ENCODE measurements at regions not wholly inside any gene's neighbourhood (a gene's known extent, or its start where the extent isn't known, plus 50 kb on each side); places are given as distances from the start of the nearest gene placed in this dataset.

DNA sequence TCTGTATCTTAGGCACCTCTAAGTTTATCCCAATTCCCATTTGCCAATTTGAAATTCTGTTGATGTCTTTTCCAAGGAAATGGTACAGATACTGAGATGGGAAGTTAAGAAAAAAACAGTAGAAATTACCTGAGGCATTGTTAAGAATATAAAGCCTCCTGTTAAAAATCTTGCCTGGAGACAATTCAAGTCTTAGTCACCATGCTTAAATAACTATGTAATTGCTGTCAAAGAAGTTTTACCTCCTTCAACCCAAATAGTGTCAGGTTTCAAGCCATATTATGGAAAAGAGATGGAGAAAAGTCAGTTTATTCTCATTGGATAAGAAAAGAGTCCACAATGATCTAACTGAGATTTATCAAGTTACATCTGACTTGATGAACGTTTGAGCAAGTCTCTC lies 974.7 kb downstream of the GALC start:
- no peak overlapping the region for H3K4me3 ChIP-seq
- H3K27me3 ChIP-seq: no peaks in the 10 kb centered on the region
- H3K36me3 ChIP-seq: no peaks in the 10 kb centered on the region
- TF ChIP-seq, protein P1, sequence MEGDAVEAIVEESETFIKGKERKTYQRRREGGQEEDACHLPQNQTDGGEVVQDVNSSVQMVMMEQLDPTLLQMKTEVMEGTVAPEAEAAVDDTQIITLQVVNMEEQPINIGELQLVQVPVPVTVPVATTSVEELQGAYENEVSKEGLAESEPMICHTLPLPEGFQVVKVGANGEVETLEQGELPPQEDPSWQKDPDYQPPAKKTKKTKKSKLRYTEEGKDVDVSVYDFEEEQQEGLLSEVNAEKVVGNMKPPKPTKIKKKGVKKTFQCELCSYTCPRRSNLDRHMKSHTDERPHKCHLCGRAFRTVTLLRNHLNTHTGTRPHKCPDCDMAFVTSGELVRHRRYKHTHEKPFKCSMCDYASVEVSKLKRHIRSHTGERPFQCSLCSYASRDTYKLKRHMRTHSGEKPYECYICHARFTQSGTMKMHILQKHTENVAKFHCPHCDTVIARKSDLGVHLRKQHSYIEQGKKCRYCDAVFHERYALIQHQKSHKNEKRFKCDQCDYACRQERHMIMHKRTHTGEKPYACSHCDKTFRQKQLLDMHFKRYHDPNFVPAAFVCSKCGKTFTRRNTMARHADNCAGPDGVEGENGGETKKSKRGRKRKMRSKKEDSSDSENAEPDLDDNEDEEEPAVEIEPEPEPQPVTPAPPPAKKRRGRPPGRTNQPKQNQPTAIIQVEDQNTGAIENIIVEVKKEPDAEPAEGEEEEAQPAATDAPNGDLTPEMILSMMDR (IDR thresholded peaks at IDR 0.05; ENCODE audit: low read depth, low read length): no peak
- DNase-seq (ENCODE audit: low read depth in 1 of 2, low spot score in 1 of 2): no peak
- no peaks in the 10 kb centered on the region for H3K9me3 ChIP-seq (ENCODE audit: low read depth)
- no peak overlapping the region for H3K27ac ChIP-seq
- H3K4me1 ChIP-seq (ENCODE audit: low read depth): no peaks in the 10 kb centered on the region

DNA sequence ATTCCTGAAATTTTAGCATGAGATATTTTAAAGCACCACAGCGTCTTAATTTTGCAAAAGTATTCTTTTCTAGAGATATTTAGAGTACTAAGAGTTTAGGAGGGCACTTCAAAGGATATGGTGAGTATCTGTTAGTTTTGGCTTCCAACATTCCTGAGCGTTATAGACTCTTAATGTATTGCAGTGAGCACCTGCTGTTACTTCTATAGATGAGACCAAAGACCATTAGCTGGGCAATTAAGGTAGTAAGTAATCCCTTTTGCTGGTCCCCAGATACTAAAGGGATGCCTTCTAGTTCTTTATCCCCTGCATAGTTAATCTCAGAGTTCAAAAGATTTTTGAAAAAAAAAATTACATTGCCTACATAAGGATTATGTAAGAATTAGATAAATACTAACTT lies 975.6 kb downstream of the GALC start:
- TF ChIP-seq, protein P1 (IDR thresholded peaks at IDR 0.05; ENCODE audit: low read depth, low read length): no peak
- Histone ChIP-seq H3K27me3 (no peaks in the 10 kb centered on the region), H3K9me3 (ENCODE audit: low read depth) (no peaks in the 10 kb centered on the region), H3K36me3 (no peaks in the 10 kb centered on the region), H3K27ac (no peak overlapping the region), H3K4me3 (no peak overlapping the region), H3K4me1 (ENCODE audit: low read depth) (no peaks in the 10 kb centered on the region)
- DNase-seq (ENCODE audit: low read depth in 1 of 2, low spot score in 1 of 2): no peak

DNA sequence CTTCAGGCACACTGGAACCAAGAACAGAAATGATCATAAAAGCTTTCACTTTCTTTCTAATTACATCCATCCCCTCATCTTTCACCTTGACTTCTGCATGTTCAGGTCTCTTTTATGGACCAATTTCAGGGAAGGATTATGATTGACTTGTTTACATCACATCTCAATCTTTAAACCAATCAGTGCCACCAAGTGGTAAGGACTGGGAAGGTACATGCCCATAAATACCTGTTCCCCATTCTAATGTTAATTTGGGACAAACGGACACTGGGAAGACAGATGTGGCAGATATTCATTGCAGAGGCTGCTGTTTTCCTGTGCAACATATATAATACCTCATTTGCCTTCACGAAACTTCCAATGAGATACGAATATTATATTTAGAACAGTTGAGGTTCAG lies 978.1 kb downstream of the GALC start:
- H3K27ac ChIP-seq: no peak overlapping the region
- H3K27me3 ChIP-seq: no peaks in the 10 kb centered on the region
- no peak for DNase-seq (ENCODE audit: low read depth in 1 of 2, low spot score in 1 of 2)
- TF ChIP-seq, protein P1 (IDR thresholded peaks at IDR 0.05; ENCODE audit: low read depth, low read length): no peak
- no peaks in the 10 kb centered on the region for H3K9me3 ChIP-seq (ENCODE audit: low read depth)
- no peaks in the 10 kb centered on the region for H3K36me3 ChIP-seq
- no peak overlapping the region for H3K4me3 ChIP-seq
- H3K4me1 ChIP-seq (ENCODE audit: low read depth): no peaks in the 10 kb centered on the region

DNA sequence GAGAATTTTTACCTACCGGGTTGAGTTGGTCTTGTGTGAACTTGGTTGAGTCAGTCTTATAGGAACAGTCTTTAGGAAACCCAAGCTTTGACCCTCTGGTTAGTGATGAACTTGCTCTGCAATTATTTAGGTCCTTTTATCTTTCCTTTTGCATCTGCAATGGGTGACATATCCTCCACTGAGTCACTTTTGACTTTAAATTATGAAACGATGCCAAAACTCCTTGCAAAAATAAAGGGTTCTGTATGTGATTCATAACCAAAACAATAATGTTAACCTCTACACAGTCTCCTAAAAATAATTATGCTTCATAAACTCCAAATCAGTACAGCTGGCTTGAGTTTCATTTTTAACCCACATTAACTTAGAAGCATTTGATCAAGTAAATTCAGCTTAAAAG lies 979.4 kb downstream of the GALC start:
- no peaks in the 10 kb centered on the region for H3K27me3 ChIP-seq
- H3K9me3 ChIP-seq (ENCODE audit: low read depth): no peaks in the 10 kb centered on the region
- TF ChIP-seq, protein P1 (IDR thresholded peaks at IDR 0.05; ENCODE audit: low read depth, low read length): no peak
- no peaks in the 10 kb centered on the region for H3K36me3 ChIP-seq
- H3K4me3 ChIP-seq: no peak overlapping the region
- DNase-seq (ENCODE audit: low read depth in 1 of 2, low spot score in 1 of 2): peak in 1 of 2 donors; percentile 15
- H3K27ac ChIP-seq: no peak overlapping the region
- H3K4me1 ChIP-seq (ENCODE audit: low read depth): no peaks in the 10 kb centered on the region

DNA sequence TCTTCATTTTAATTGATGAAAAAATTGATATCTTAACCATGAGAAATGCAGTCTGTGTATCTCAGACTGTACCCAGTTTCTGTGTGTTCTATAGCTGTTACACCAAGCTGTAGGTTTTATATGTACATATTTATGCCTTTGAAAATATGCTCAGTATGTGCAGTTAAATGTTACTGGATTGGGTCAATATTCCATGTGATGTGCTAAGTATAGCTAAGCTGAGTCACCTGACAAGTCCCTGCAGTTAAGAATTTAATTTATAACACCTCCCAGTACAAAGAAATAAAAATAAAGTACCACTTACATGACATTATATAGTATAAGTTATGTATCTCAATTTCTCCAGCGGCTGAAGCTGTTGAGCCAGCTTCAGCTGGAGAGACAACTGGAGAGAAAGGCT lies 984.0 kb downstream of the GALC start:
- Histone ChIP-seq H3K4me3 (no peak overlapping the region), H3K27ac (no peak overlapping the region), H3K4me1 (ENCODE audit: low read depth) (peaks cover 3% of the 10 kb centered on the region), H3K9me3 (ENCODE audit: low read depth) (no peaks in the 10 kb centered on the region), H3K36me3 (no peaks in the 10 kb centered on the region), H3K27me3 (no peaks in the 10 kb centered on the region)
- TF ChIP-seq, protein P1 (IDR thresholded peaks at IDR 0.05; ENCODE audit: low read depth, low read length): no peak
- no peak for DNase-seq (ENCODE audit: low read depth in 1 of 2, low spot score in 1 of 2)

DNA sequence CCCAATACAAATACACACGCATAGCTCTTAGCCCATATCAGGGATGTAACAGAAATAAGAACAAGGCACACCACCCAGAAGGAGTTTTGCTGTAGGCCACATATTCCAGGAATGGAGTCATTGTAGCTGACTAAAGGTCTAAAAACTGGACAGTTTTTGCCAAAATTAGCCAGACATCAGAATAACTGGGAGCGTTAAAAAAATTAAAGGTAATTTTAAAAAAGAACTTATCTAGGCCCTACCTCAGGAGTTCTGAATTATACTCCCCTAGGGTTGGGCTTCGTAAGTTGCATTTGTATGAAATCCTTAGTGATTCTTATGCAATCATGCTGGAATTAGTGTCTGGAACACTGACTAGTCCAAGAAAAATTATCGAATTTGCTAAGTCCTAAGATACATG lies 987.7 kb downstream of the GALC start:
- DNase-seq (ENCODE audit: low read depth in 1 of 2, low spot score in 1 of 2): peak in 1 of 2 donors; percentile 24
- TF ChIP-seq, protein P1 (IDR thresholded peaks at IDR 0.05; ENCODE audit: low read depth, low read length): no peak
- Histone ChIP-seq H3K27me3 (no peaks in the 10 kb centered on the region), H3K9me3 (ENCODE audit: low read depth) (no peaks in the 10 kb centered on the region), H3K27ac (no peak overlapping the region), H3K4me1 (ENCODE audit: low read depth) (peaks cover 27% of the 10 kb centered on the region), H3K36me3 (no peaks in the 10 kb centered on the region), H3K4me3 (no peak overlapping the region)
